ENCODE measurements at regions not wholly inside any gene's neighbourhood (a gene's known extent, or its start where the extent isn't known, plus 50 kb on each side); places are given as distances from the start of the nearest gene placed in this dataset.

- TF ChIP-seq POLR2A (IDR thresholded peaks at IDR 0.05) (no peak), CTCF (IDR thresholded peaks at IDR 0.05) (no peak)
Observed at GRCh38 chr17:73746314-73747073, 102.2 kb upstream of the SDK2 start.

Measured in esophagus squamous epithelium (tissue), 4 donors.